Stimulated activated CD4-positive, alpha-beta T cell treated with anti-CD3 and anti-CD28 coated beads, TNF-alpha, amount 100 ng/mL, for 4 hours (primary cell): ENCODE measurements at regions not wholly inside any gene's neighbourhood (a gene's known extent, or its start where the extent isn't known, plus 50 kb on each side); places are given as distances from the start of the nearest gene placed in this dataset.

ENCODE experiments used
- DNase-seq, 3 experiments: peaks; one replicate each; pipeline ENCODE4 v3.0.0-alpha.2; 2020; ENCODE audit warnings: low read depth in 3 of 3

DNA sequence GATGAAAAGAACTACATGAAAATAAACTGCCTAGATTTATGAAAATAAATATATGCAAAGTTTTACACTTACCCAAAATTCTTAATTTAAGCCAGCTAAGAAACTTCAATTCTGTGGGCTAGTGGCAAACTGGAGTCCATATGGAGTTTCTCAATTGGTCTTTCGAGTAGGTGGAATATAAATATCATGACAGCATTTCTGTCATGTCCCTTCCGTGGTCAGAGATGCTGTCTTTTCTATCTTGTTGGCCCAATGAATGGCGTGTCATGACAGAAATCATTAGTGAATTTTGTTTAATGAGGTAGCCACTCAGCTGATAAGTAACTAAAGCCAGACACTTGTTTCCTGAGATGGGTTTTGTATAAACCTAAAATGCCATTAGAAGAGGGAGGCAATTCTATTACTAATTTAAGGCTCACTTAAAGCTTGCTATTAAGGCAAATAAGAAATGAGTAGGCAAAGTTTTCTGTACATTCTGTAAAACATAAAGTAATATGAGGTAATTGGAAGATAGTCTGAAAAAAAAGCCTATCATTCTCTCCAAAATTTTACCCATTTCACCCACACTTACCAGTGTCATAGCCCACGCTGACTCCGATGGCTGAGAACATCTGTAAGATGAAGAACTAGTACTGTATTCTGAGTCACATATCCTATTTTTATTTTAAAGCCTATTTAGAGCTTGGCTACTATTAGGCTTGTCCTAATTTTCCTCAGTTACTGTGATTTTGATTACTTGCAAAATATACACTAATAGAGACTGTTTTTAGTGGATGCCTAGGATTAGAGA lies 419.3 kb upstream of the MEF2C start:
- no peak for DNase-seq

GRCh38 chr5:89301321-89302025 lies 418.5 kb upstream of the MEF2C start:
- DNase-seq: no peak

- DNase-seq: no peak
Observed at GRCh38 chr5:89300426-89300970, 417.5 kb upstream of the MEF2C start.

- DNase-seq: no peak
Observed at GRCh38 chr5:89299998-89300397, 417.0 kb upstream of the MEF2C start.

GRCh38 chr5:89297066-89297465 lies 414.1 kb upstream of the MEF2C start:
- no peak for DNase-seq

DNA sequence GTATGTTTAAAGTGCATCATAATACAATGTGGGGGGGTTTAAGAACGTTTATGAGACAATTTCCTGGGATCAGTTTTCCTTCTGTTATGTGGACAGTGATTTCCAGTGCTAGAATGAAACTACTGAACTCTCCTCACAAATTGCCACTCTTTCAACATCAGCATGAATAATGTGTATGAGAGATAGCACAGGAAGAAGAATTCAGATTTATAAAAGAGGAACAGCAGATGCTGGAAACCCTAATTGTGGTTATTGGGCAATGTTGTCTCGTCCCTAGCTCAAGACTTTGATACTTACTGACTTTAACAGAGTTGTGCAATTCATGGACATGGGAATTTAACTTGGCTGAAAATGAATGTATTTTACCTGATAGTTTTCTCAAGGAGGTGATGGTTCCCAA lies 410.8 kb upstream of the MEF2C start:
- no peak for DNase-seq

DNA sequence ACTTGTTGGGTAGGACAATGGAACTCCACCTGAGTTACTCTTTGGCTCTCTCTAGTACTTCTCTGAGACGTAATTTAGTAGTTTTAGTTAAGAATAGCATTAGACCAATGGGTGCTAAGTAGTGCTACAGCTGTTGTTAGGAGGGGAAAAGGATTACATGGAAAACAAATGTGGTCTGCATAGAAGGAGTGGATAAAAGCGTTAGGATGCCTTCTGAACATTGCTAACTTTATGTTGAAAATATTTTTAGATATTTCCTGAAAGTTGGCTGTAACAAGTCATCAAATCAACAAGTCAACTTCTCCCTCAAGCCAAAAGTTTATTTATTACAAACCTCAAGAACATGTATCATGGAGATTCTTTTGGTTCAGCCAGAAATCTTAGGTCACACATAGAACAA lies 409.5 kb upstream of the MEF2C start:
- no peak for DNase-seq

- no peak for DNase-seq
Observed at GRCh38 chr5:89289604-89290003, 406.6 kb upstream of the MEF2C start.

GRCh38 chr5:89287964-89288363 lies 405.0 kb upstream of the MEF2C start:
- DNase-seq: no peak

DNA sequence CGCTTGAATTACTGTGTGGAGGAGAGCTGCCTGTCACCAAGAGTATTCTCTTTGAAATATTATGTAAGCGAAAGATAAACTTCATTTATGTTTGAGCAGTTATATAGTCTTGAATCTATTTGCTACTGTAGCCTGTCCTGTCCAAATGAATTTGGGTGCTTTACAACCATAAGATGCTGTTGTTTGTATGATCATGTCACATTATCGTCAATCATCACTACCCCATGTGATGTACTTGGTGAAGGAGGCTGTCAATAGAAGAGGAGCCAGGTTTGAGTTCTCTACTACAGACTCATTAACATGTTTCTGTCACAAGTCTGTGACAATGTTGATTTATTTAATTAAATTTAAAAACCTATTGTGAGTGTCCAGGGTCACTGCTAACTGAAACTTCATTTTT lies 403.3 kb upstream of the MEF2C start:
- DNase-seq: no peak

- DNase-seq: no peak
Observed at GRCh38 chr5:89283728-89284493, 400.9 kb upstream of the MEF2C start.

DNA sequence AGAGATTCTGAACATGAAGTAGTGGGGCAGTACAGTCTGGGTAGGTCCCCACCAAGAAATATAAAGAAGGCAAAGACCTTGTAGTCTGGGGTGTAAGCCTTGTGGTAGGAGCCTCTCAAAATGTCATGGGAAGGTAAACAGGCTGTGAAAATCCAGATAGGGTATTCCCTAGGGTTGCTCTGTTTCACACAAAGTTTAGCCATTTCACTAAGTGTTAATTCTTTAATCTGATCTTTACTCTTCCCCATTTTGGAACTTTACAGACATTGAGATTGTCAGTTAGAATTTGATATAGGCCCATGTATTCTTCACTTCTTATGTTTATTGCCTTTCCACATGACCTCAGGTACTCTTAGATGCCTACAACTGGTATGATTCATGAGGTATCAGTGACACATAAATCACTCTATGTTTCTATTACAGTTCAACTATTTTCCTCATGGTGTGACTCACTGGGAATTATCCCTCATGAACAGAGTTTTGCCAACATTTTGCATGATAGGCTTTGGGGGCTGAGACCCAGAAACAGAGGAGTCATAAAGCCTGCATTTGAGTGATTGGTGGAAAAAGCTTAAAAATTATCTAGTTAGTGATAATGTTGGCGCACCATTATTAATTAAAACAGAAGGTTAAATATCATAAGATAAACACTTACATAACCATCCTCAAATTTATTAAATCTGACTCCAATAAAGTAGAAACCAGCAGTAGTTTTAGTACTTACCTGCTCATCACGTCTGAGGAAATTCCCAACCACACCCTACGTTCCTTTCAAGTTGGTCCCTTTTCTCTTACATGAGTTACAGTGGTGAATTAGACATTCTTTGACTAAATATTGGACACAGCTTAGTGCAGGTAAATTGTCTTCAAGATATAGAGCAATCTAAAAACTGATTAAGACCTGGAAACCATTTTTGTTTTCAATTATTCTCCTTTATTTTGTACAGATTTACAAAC lies 399.8 kb upstream of the MEF2C start:
- DNase-seq: no peak

DNA sequence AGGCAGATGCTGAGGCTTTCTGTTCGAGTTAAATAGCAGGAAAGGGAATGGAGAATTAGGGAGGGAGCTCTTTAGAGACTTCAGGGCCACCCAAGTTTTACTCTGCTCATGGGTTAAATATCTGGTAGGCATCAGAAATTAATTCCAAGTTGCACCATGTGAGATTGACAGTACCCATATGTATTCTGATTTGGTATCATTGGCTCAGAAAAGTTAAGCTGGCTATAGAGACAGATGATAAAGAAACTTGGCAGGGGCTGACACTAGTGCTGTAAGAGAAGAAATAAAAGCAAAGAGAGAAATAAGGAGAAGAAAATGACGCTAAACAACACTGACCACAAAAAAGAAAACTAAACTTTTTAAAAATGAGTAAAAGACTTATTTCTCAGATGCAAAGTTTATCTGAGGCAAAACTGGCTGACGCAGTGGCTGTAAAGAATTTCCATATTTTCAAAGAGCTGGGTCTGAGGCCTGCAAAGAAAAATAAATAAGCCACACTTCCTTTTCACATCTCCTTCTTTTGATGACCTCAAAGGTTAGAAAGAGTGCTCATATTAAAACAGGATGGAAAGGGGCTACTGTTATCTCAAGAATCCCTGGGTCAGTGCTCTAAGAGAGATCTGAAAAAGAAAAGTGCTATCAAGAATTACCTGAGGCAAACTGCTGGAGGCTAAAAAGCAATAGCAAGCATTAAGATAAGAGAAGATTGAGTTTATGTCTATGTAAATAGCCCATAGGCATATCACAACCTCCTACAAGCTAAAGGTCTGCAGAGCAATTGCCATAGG lies 399.0 kb upstream of the MEF2C start:
- DNase-seq: no peak

- no peak for DNase-seq
Observed at GRCh38 chr5:89281211-89281610, 398.2 kb upstream of the MEF2C start.

- no peak for DNase-seq
Observed at GRCh38 chr5:89280103-89281037, 397.4 kb upstream of the MEF2C start.

- DNase-seq: no peak
Observed at GRCh38 chr5:89279391-89280036, 396.5 kb upstream of the MEF2C start.

DNA sequence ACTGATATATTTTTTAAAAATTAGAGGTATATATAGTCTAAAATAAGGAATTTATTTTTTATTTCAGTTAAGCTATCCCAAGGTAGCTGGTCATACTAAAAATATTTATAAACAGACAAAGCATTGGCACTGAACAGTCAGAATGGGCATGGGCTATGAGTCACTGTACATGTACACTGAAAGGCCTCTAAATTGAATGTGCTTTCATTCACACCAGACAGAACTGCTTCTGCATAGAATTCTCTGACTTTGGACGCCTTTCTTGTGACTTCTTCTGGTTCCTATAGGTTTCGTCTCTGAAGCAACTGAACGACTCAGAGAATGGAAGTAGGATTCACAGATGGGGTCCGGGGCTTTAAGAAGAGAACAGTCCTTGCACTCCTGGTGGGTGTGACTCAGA lies 394.8 kb upstream of the MEF2C start:
- DNase-seq: no peak

GRCh38 chr5:89276566-89277305 lies 393.8 kb upstream of the MEF2C start:
- no peak for DNase-seq
